Spleen (tissue), 11 donors: ENCODE measurements at regions not wholly inside any gene's neighbourhood (a gene's known extent, or its start where the extent isn't known, plus 50 kb on each side); places are given as distances from the start of the nearest gene placed in this dataset.

Experiments
- DNase-seq: peaks from one replicate; pipeline ENCODE4 v3.0.0-alpha.2; 2020
- H3K27ac ChIP-seq, 8 donors: fragments of 200-600 bp; sonication (generic) in 7 of 8; 1 replicate in 4 of 8; 2 replicates in 4 of 8; pipeline versions ENCODE4 v1.5.0 to v1.8.0; 2016 to 2021; ENCODE audit warnings: inconsistent platforms in 4 of 8, mild to moderate bottlenecking in 4 of 8, moderate library complexity in 1 of 8
- H3K27me3 ChIP-seq, 7 donors: fragments of 200-600 bp; sonication (generic) in 6 of 7; replicated peaks in 1 of 7; 1 replicate in 4 of 7; 2 replicates in 3 of 7; pipeline versions ENCODE4 v1.5.0 to v1.8.0; 2016 to 2021; ENCODE audit warnings: inconsistent platforms in 3 of 7, mild to moderate bottlenecking in 1 of 7
- H3K36me3 ChIP-seq, 6 donors: fragments of 200-600 bp; sonication (generic) in 5 of 6; 1 replicate in 4 of 6; 2 replicates in 2 of 6; pipeline versions ENCODE4 v1.5.0 to v1.8.0; 2016 to 2021; ENCODE audit warnings: inconsistent platforms in 2 of 6
- H3K4me1 ChIP-seq, 6 donors: fragments of 200-600 bp; sonication (generic) in 5 of 6; 1 replicate in 3 of 6; 2 replicates in 3 of 6; pipeline versions ENCODE4 v1.5.0 to v1.8.0; 2016 to 2021; ENCODE audit warnings: inconsistent platforms in 3 of 6
- H3K4me3 ChIP-seq, 8 donors: fragments of 200-600 bp; sonication (generic) in 7 of 8; 1 replicate in 4 of 8; 2 replicates in 4 of 8; pipeline versions ENCODE4 v1.5.0 to v1.8.0; 2016 to 2021; ENCODE audit warnings: inconsistent platforms in 4 of 8, mild to moderate bottlenecking in 4 of 8, moderate library complexity in 2 of 8
- H3K9me3 ChIP-seq, 8 donors: fragments of 200-600 bp; sonication (generic) in 7 of 8; 1 replicate in 4 of 8; 2 replicates in 4 of 8; pipeline versions ENCODE4 v1.5.0 to v1.8.0; 2016 to 2021; ENCODE audit warnings: inconsistent platforms in 4 of 8
- POLR2A ChIP-seq, 3 donors: fragments of 450-650 bp; IDR thresholded peaks; one replicate each; pipeline ENCODE4 v1.5.1; 2017; ENCODE audit warnings: antibody characterized with exemption in 3 of 3, mild to moderate bottlenecking in 1 of 3
- POLR2AphosphoS5 ChIP-seq, 3 donors: sonication (generic); formaldehyde crosslinking; IDR thresholded peaks; one replicate each; pipeline ENCODE4 v1.5.1; 2017; ENCODE audit warnings: antibody characterized with exemption in 3 of 3
- WGBS, 5 donors: extraction: QIAGEN DNeasy Blood & Tissue Kit in 3 of 5; methylation state at CpG; one replicate each; pipeline versions ENCODE4 v1.1.5 to v1.1.7; 2013 to 2018; 5-methylcytosine and 5-hydroxymethylcytosine counted together
- intact Hi-C: fragments of 100-400 bp; cut with DNase I; formaldehyde crosslinking; loops from one replicate; pipeline ENCODE4 v1.15.0; 2023; ENCODE audit warnings: low total_unique reads
- TF ChIP-seq, protein P1 (sequence below), 11 experiments: fragments of 200-600 bp in 7 of 11; fragments of 450-650 bp in 4 of 11; sonication (generic) in 4 of 11; IDR thresholded peaks in 8 of 11; conservative IDR thresholded peaks in 3 of 11; 1 replicate in 7 of 11; 2 replicates in 4 of 11; pipeline versions ENCODE4 v1.4.0 to v1.8.0; 2016 to 2021; ENCODE audit warnings: antibody characterized with exemption in 11 of 11, inconsistent platforms in 4 of 11, mild to moderate bottlenecking in 1 of 11
- donor health status: healthy with polysubstance abuse.
- donor health status: DM: no; HTN: no; CAD: no; lungs with moderate emphysema.
- donor health status: DM: no; HTN: no; CAD: no.
- donor health status: Bipolar disorder and iron deficiency.
- donor health status: healthy.
- donor health status: DM: no; HTN: no; CAD: no.
- donor health status: DM: yes; HTN: yes; CAD: no.

DNA sequence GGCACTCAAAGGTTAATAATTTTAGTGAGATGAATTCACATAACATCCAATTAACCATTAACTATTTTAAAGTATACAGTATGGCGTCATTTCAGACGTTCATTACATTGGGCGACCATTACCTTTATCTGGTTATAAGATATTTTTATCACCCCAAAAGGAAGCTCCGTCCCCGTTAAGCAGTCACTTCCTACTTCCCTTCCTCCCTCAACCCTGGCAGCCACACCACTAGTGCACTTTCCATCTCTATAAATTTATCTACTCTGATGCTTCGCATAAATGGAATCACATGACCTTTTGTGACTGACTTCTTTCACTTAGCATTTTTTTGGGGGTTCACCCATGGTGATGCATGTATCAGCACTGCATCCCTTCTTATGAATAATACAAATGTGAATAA, 168.3 kb upstream of the PUM3 start:
- H3K4me3 ChIP-seq, result no peak overlapping the region
- intact Hi-C loops, result no loop called here
- no peak for DNase-seq
- no peak overlapping the region for H3K27ac ChIP-seq
- peaks cover 0 to 6% (median 0%) of the 10 kb centered on the region in 6 donors for H3K4me1 ChIP-seq
- TF ChIP-seq POLR2AphosphoS5 (IDR thresholded peaks at IDR 0.05) (no peak), POLR2A (IDR thresholded peaks at IDR 0.05) (no peak)
- TF ChIP-seq, protein P1, sequence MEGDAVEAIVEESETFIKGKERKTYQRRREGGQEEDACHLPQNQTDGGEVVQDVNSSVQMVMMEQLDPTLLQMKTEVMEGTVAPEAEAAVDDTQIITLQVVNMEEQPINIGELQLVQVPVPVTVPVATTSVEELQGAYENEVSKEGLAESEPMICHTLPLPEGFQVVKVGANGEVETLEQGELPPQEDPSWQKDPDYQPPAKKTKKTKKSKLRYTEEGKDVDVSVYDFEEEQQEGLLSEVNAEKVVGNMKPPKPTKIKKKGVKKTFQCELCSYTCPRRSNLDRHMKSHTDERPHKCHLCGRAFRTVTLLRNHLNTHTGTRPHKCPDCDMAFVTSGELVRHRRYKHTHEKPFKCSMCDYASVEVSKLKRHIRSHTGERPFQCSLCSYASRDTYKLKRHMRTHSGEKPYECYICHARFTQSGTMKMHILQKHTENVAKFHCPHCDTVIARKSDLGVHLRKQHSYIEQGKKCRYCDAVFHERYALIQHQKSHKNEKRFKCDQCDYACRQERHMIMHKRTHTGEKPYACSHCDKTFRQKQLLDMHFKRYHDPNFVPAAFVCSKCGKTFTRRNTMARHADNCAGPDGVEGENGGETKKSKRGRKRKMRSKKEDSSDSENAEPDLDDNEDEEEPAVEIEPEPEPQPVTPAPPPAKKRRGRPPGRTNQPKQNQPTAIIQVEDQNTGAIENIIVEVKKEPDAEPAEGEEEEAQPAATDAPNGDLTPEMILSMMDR (IDR thresholded peaks at IDR 0.05 in 8 of 11, conservative IDR thresholded peaks at IDR 0.05 in 3 of 11), result no peak
- H3K9me3 ChIP-seq, result peaks cover 0 to 10% (median 0%) of the 10 kb centered on the region in 8 donors
- WGBS, 5 donors, result 18 to 64% (median 48%) methylated on average over 6 of the region's 6 CpGs
- H3K36me3 ChIP-seq, result no peaks in the 10 kb centered on the region
- H3K27me3 ChIP-seq, result no peaks in the 10 kb centered on the region

DNA sequence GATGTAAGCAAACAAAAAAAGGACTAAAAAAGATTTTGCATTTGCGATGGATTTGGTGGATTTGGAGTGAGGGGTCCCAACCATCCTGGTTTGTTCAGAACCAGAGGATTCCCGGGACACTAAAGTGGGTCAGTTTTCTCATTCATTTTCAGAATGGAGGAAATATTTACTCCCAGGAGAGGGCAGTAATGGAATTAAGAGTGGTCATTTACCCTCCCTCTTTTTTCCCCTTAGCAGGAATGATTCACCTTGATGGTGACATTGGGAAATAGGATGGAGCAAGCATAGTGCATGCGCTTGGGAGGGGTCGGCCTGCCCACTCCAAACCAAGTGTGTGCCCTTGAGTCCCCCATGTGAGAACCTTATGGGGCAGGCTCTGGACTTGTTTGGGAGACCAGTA, 164.2 kb upstream of the PUM3 start:
- intact Hi-C loops, result no loop called here
- H3K27ac ChIP-seq, result no peak overlapping the region
- no peak overlapping the region for H3K4me3 ChIP-seq
- DNase-seq, result no peak
- no peaks in the 10 kb centered on the region for H3K27me3 ChIP-seq
- no peak for TF ChIP-seq POLR2A (IDR thresholded peaks at IDR 0.05)
- TF ChIP-seq, protein P1 (IDR thresholded peaks at IDR 0.05 in 8 of 11, conservative IDR thresholded peaks at IDR 0.05 in 3 of 11), result no peak
- H3K9me3 ChIP-seq, result peaks cover 0 to 10% (median 0%) of the 10 kb centered on the region in 8 donors
- peaks cover 0 to 6% (median 0%) of the 10 kb centered on the region in 6 donors for H3K4me1 ChIP-seq
- H3K36me3 ChIP-seq, result no peaks in the 10 kb centered on the region
- 84 to 94% (median 93%) methylated on average over 4 of the region's 4 CpGs for WGBS, 5 donors

DNA sequence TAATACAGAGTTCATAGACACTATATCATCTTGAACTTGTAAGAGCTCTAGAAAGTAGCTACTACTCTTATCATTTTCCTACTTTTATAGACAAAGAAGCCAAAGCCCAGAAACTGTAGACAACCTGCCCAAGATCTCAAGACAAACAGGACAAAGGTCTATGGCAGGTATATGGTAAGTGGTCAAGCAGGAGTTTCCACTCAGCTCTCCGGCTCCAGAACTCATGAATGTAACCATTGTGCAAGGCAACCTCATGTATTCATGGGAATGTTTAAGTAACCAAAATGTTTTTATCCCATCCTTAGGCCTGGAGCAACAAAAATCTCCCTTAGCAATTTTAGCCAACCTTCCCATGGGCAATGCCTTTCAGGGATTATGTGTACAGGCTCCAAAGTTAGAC, 163.4 kb upstream of the PUM3 start:
- DNase-seq, result no peak
- Histone ChIP-seq H3K4me3 (no peak overlapping the region), H3K36me3 (no peaks in the 10 kb centered on the region), H3K27me3 (no peaks in the 10 kb centered on the region), H3K27ac (no peak overlapping the region), H3K9me3 (peaks cover 0 to 10% (median 0%) of the 10 kb centered on the region in 8 donors), H3K4me1 (peaks cover 0 to 2% (median 0%) of the 10 kb centered on the region in 6 donors)
- intact Hi-C loops, result no loop called here
- 71 to 100% (median 89%) methylated on average over 1 of the region's 1 CpG for WGBS, 5 donors
- TF ChIP-seq POLR2A (IDR thresholded peaks at IDR 0.05), result no peak
- TF ChIP-seq POLR2AphosphoS5 (IDR thresholded peaks at IDR 0.05), result no peak
- TF ChIP-seq, protein P1 (IDR thresholded peaks at IDR 0.05 in 8 of 11, conservative IDR thresholded peaks at IDR 0.05 in 3 of 11), result no peak

DNA sequence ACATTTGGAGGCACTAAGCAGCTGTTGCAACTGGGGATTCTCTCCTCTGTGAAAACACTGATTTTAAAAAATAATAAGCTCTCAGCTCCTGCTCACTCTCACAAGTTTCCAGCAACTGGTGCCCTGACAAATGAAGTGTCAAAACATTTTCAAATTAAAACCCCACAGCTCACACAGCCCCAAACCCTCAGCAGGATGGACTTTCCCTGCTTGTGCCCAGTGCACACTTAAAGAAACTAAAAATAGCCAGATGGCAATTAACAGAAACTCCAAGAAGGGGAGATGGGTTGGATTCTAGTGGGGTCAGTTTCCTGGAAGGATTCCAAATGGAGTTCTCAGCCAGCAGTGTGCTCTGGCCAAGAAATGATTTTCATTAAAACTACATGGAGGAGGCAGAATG, 163.0 kb upstream of the PUM3 start:
- intact Hi-C loops, result no loop called here
- no peak for DNase-seq
- no peaks in the 10 kb centered on the region for H3K27me3 ChIP-seq
- no peaks in the 10 kb centered on the region for H3K36me3 ChIP-seq
- TF ChIP-seq POLR2AphosphoS5 (IDR thresholded peaks at IDR 0.05), result no peak
- H3K27ac ChIP-seq, result no peak overlapping the region
- peaks cover 0 to 10% (median 0%) of the 10 kb centered on the region in 8 donors for H3K9me3 ChIP-seq
- H3K4me1 ChIP-seq, result no peaks in the 10 kb centered on the region
- no peak overlapping the region for H3K4me3 ChIP-seq

DNA sequence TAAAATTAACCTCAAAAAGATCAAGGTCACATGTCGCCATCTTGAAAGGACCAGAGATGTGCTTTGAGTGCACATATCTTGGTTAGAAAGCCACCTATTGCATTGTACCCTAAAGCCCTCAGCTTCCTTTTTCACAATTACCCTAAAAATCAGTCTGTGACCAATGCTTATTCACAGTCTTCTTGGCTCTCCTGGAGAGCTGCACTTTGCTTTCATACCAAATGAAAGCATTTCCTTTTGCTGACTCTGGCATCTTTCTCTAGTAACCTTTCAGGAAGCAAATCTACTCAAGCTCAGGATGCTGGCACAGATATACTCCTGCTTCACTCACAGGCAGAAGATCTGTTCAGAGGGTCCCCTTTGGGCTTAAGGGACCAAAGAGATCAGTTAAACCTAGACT, 160.7 kb upstream of the PUM3 start:
- Histone ChIP-seq H3K4me3 (no peak overlapping the region), H3K36me3 (no peaks in the 10 kb centered on the region), H3K9me3 (peaks cover 0 to 6% (median 0%) of the 10 kb centered on the region in 8 donors), H3K4me1 (no peaks in the 10 kb centered on the region), H3K27me3 (peaks cover 0 to 9% (median 0%) of the 10 kb centered on the region in 7 donors), H3K27ac (no peak overlapping the region)
- 57 to 82% (median 67%) methylated on average over 1 of the region's 1 CpG for WGBS, 5 donors
- DNase-seq, result no peak
- intact Hi-C loops, result no loop called here
- TF ChIP-seq, protein P1 (IDR thresholded peaks at IDR 0.05 in 8 of 11, conservative IDR thresholded peaks at IDR 0.05 in 3 of 11), result no peak
- no peak for TF ChIP-seq POLR2A (IDR thresholded peaks at IDR 0.05)
- no peak for TF ChIP-seq POLR2AphosphoS5 (IDR thresholded peaks at IDR 0.05)
